Caco-2 (cell line): ENCODE measurements at regions not wholly inside any gene's neighbourhood (a gene's known extent, or its start where the extent isn't known, plus 50 kb on each side); places are given as distances from the start of the nearest gene placed in this dataset.

Source experiments
- BruUV-seq: library from RNA; stranded (reverse); fragments of 400-500 nt; replicated peaks from 2 replicates; lab custom pipeline; 2021; lab: Mats Ljungman, UMichigan
- CTCF ChIA-PET: fragments of 300-600 bp; sonication (Branson Sonifier 250); formaldehyde crosslinking; loops from one replicate; lab custom pipeline; 2022; ENCODE audit warnings: antibody characterized with exemption; lab: Charles Lee
- POLR2A ChIA-PET: fragments of 300-600 bp; sonication (Branson Sonifier 250); formaldehyde crosslinking; loops from one replicate; lab custom pipeline; 2022; ENCODE audit warnings: antibody characterized with exemption; lab: Charles Lee
- DNase-seq, 2 experiments: peaks; one replicate each; pipeline versions ENCODE4 v3.0.0 to v3.0.0-alpha.2; 2020 to 2022
- H3K27me3 ChIP-seq: replicated peaks from 2 replicates; pipeline ENCODE4 v1.6.0; 2011; ENCODE audit warnings: low read length; ENCODE audit not compliant: control insufficient read depth, insufficient read depth
- H3K36me3 ChIP-seq: 2 replicates; pipeline ENCODE4 v1.5.1; 2011; ENCODE audit warnings: low read length; ENCODE audit not compliant: control insufficient read depth, insufficient read depth
- H3K4me1 ChIP-seq: fragments of 250-450 bp; sonication (Bioruptor Pico); 2 replicates; pipeline ENCODE4 v1.5.1; 2020; ENCODE audit warnings: mild to moderate bottlenecking
- H3K4me3 ChIP-seq: 2 replicates; pipeline ENCODE4 v1.5.1; 2011; ENCODE audit warnings: low read depth, mild to moderate bottlenecking, control low read depth, low read length
- H3K9me3 ChIP-seq: fragments of 250-450 bp; sonication (Bioruptor Pico); 2 replicates; pipeline ENCODE4 v1.5.1; 2020; ENCODE audit warnings: mild to moderate bottlenecking, moderate library complexity
- H3K27ac Mint-ChIP-seq: one replicate; pipeline ENCODE4 v1.8.0; 2022; ENCODE audit warnings: mixed read lengths; ENCODE audit not compliant: unreplicated experiment
- H3K27me3 Mint-ChIP-seq: one replicate; pipeline ENCODE4 v1.8.0; 2022; ENCODE audit warnings: mixed read lengths; ENCODE audit not compliant: insufficient read depth, unreplicated experiment
- H3K36me3 Mint-ChIP-seq: one replicate; pipeline ENCODE4 v1.8.0; 2022; ENCODE audit warnings: mild to moderate bottlenecking, mixed read lengths; ENCODE audit not compliant: insufficient read depth, unreplicated experiment
- H3K4me1 Mint-ChIP-seq: one replicate; pipeline ENCODE4 v1.8.0; 2022; ENCODE audit warnings: low read depth, mixed read lengths; ENCODE audit not compliant: unreplicated experiment
- H3K4me3 Mint-ChIP-seq: one replicate; pipeline ENCODE4 v1.8.0; 2022; ENCODE audit warnings: mild to moderate bottlenecking, moderate library complexity, mixed read lengths; ENCODE audit not compliant: unreplicated experiment
- H3K9me3 Mint-ChIP-seq: one replicate; pipeline ENCODE4 v1.8.0; 2022; ENCODE audit warnings: mixed read lengths; ENCODE audit not compliant: unreplicated experiment
- CTCF ChIP-seq, 2 experiments: fragments of 200-600 bp in 1 of 2; IDR thresholded peaks; 1 replicate in 1 of 2; 2 replicates in 1 of 2; pipeline versions ENCODE4 v1.5.1 to v1.8.0; 2011 to 2022; ENCODE audit warnings: antibody characterized with exemption in 1 of 2, control low read depth in 1 of 2, inconsistent platforms in 1 of 2, low read depth in 1 of 2, low read length in 1 of 2, mild to moderate bottlenecking in 1 of 2, moderate library complexity in 1 of 2; ENCODE audit not compliant: insufficient read depth in 1 of 2, severe bottlenecking in 1 of 2, unreplicated experiment in 1 of 2
- intact Hi-C: fragments of 100-400 bp; cut with micrococcal nuclease; formaldehyde crosslinking; loops from one replicate; pipeline ENCODE4 v1.10.0; 2022; ENCODE audit not compliant: unreplicated experiment

DNA sequence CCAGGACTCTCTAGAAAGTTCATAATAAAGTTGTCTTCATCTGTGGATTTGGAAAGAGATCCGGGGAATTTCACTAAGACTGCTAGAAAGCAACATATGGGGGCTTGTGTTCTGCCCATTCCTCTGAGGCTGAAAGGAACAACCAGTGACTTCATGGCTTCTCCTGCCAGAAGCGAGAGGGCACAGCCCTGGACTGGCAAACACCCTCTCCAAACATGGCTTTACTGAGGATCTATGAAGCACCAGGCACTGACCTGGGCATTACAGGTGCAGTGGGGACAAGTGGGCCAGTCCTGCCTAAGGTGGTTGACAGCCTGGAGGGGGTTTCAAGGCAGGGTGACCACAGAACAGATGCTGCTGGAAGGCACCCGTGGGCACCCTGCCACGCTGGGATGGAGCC is 185.8 kb upstream of the GPR26 start:
- CTCF ChIA-PET = no interaction called here
- no peak for DNase-seq
- no peaks in the 10 kb centered on the region for H3K4me1 Mint-ChIP-seq
- peaks cover 11% of the 10 kb centered on the region for H3K27me3 Mint-ChIP-seq
- POLR2A ChIA-PET = no interaction called here
- H3K36me3 Mint-ChIP-seq = no peaks in the 10 kb centered on the region
- BruUV-seq = no TSS peak
- Histone ChIP-seq H3K36me3 (no peaks in the 10 kb centered on the region), H3K4me3 (no peak overlapping the region), H3K4me1 (no peaks in the 10 kb centered on the region), H3K9me3 (no peaks in the 10 kb centered on the region), H3K27me3 (no peaks in the 10 kb centered on the region; the same call in 1 of the 2 replicates)
- no peaks in the 10 kb centered on the region for H3K9me3 Mint-ChIP-seq
- intact Hi-C loops = no loop called here
- H3K27ac Mint-ChIP-seq = no peak overlapping the region
- H3K4me3 Mint-ChIP-seq = no peak overlapping the region
- no peak for TF ChIP-seq CTCF (IDR thresholded peaks at IDR 0.05; ENCODE audit: insufficient read depth in 1 of 2, low read depth in 1 of 2, low read length in 1 of 2, severe bottlenecking in 1 of 2, unreplicated experiment in 1 of 2)

- Mint-ChIP-seq H3K27me3 (peaks cover 11% of the 10 kb centered on the region), H3K4me1 (no peaks in the 10 kb centered on the region), H3K36me3 (no peaks in the 10 kb centered on the region), H3K4me3 (no peak overlapping the region), H3K27ac (no peak overlapping the region), H3K9me3 (no peaks in the 10 kb centered on the region)
- Histone ChIP-seq H3K27me3 (no peaks in the 10 kb centered on the region; the same call in 1 of the 2 replicates), H3K4me3 (no peak overlapping the region), H3K9me3 (no peaks in the 10 kb centered on the region), H3K36me3 (no peaks in the 10 kb centered on the region), H3K4me1 (no peaks in the 10 kb centered on the region)
- CTCF ChIA-PET = no interaction called here
- DNase-seq = no peak
- POLR2A ChIA-PET = no interaction called here
- TF ChIP-seq CTCF (IDR thresholded peaks at IDR 0.05; ENCODE audit: insufficient read depth in 1 of 2, low read depth in 1 of 2, low read length in 1 of 2, severe bottlenecking in 1 of 2, unreplicated experiment in 1 of 2) = no peak
- no TSS peak for BruUV-seq
- intact Hi-C loops = no loop called here
These were observed 185.3 kb upstream of the GPR26 start for GRCh38 chr10:123480845-123481244.

GRCh38 chr10:123484722-123485121 is 181.4 kb upstream of the GPR26 start:
- POLR2A ChIA-PET = no interaction called here
- no TSS peak for BruUV-seq

More at GRCh38 chr10:123484722-123485121, 181.4 kb upstream of the GPR26 start:
- H3K4me3 Mint-ChIP-seq = no peak overlapping the region
- peaks cover 10% of the 10 kb centered on the region for H3K27me3 Mint-ChIP-seq
- Histone ChIP-seq H3K4me1 (no peaks in the 10 kb centered on the region), H3K4me3 (no peak overlapping the region), H3K27me3 (no peaks in the 10 kb centered on the region; the same call in 1 of the 2 replicates), H3K9me3 (no peaks in the 10 kb centered on the region), H3K36me3 (no peaks in the 10 kb centered on the region)
- intact Hi-C loops = no loop called here
- no peak for DNase-seq
- H3K36me3 Mint-ChIP-seq = no peaks in the 10 kb centered on the region
- CTCF ChIA-PET = no interaction called here
- no peaks in the 10 kb centered on the region for H3K4me1 Mint-ChIP-seq
- TF ChIP-seq CTCF (IDR thresholded peaks at IDR 0.05; ENCODE audit: insufficient read depth in 1 of 2, low read depth in 1 of 2, low read length in 1 of 2, severe bottlenecking in 1 of 2, unreplicated experiment in 1 of 2) = no peak
- no peaks in the 10 kb centered on the region for H3K9me3 Mint-ChIP-seq
- H3K27ac Mint-ChIP-seq = no peak overlapping the region
